WI38 (cell line): ENCODE measurements at regions not wholly inside any gene's neighbourhood (a gene's known extent, or its start where the extent isn't known, plus 50 kb on each side); places are given as distances from the start of the nearest gene placed in this dataset.

Experiments
- H3K4me3 ChIP-seq: 2 replicates; pipeline ENCODE4 v1.5.1; 2011; ENCODE audit warnings: low read depth, mild to moderate bottlenecking, control low read depth, low read length
- CTCF ChIP-seq: IDR thresholded peaks from 2 replicates; pipeline ENCODE4 v1.5.1; 2012; ENCODE audit warnings: low read depth, mild to moderate bottlenecking, control low read depth, low read length

- no peak for TF ChIP-seq CTCF
- H3K4me3 ChIP-seq = no peak overlapping the region
Observed at GRCh38 chr5:106833517-106833916, 837.2 kb downstream of the EFNA5 start.

DNA sequence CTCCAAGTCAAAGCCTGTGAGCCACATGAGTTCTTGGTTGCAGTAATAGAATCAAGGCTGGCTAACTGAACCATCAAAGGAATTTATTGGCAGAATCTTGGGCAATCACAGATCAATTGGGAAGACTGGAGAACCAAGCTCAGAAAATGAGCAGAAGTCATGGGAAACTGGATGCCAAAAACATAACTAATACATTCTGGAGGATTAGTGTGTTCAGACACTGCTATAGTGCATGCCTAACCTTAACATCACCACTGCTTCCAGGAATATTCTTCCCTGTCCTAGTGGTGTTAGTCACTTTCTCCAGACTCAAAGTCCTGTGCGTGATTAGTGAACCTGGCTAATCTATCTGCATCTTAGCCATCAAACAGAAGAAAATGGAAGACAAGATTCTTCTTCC is 843.7 kb downstream of the EFNA5 start:
- no peak for TF ChIP-seq CTCF
- no peak overlapping the region for H3K4me3 ChIP-seq

- H3K4me3 ChIP-seq = no peak overlapping the region
- no peak for TF ChIP-seq CTCF
Observed at GRCh38 chr5:106825374-106825773, 845.4 kb downstream of the EFNA5 start.

DNA sequence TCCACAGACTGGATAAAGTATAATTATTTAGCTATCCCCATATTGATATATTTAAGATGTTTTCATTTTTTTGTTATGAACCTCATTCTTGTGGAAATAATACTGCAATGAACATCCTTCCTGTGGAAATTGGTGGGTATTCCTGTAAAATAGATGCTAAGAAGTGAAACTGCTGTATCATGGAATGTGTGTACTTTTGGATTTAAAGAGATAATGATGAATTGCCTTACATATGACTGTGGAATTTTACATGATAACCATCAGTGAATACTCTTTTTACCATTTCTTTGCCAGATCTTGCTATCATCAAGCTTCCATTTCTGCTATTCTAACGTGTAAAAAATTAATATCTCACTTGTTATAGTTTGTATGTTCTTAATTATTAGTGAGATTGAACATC is 847.9 kb downstream of the EFNA5 start:
- no peak for TF ChIP-seq CTCF
- H3K4me3 ChIP-seq = no peak overlapping the region

- H3K4me3 ChIP-seq = no peak overlapping the region
Observed at GRCh38 chr5:106818552-106818951, 852.2 kb downstream of the EFNA5 start.

DNA sequence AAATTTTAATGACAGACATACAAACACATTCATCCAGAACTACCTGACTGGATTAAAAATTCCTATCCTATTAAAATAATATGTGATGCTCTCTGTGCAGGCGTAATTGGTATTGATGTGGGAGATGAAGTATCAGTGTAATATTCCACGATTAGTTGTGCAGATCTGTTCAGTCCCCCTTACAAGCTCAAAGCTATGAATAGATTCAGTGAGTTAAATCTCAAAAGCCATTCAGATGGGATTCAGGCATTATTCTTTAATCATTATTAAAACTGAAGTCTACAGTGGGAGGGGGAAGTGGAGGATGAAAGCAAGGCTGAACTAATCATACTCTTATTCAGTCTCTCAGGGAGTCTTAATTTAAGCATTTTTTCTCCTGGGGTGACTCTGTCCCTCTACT is 855.8 kb downstream of the EFNA5 start:
- no peak for TF ChIP-seq CTCF
- no peak overlapping the region for H3K4me3 ChIP-seq

More at GRCh38 chr5:106818552-106818951, 852.2 kb downstream of the EFNA5 start:
- no peak for TF ChIP-seq CTCF

- no peak for TF ChIP-seq CTCF
- H3K4me3 ChIP-seq = no peak overlapping the region
Observed at GRCh38 chr5:106801554-106801953, 869.2 kb downstream of the EFNA5 start.
